IgD-negative memory B cell (primary cell): ENCODE measurements at regions not wholly inside any gene's neighbourhood (a gene's known extent, or its start where the extent isn't known, plus 50 kb on each side); places are given as distances from the start of the nearest gene placed in this dataset.

Experiments used
- H3K27ac Mint-ChIP-seq, 3 donors: one replicate each; pipeline ENCODE4 v1.8.0; 2020 to 2022; ENCODE audit warnings: mild to moderate bottlenecking in 3 of 3, mixed read lengths in 3 of 3, moderate library complexity in 1 of 3
- H3K27me3 Mint-ChIP-seq: one replicate; pipeline ENCODE4 v1.8.0; 2021; ENCODE audit warnings: mixed read lengths
- H3K36me3 Mint-ChIP-seq: one replicate; pipeline ENCODE4 v1.8.0; 2020; ENCODE audit warnings: mild to moderate bottlenecking, mixed read lengths
- H3K4me1 Mint-ChIP-seq, 3 donors: one replicate each; pipeline ENCODE4 v1.8.0; 2020 to 2022; ENCODE audit warnings: mixed read lengths in 3 of 3, mild to moderate bottlenecking in 1 of 3
- H3K4me3 Mint-ChIP-seq, 4 donors: one replicate each; pipeline ENCODE4 v1.8.0; 2020 to 2022; ENCODE audit warnings: mild to moderate bottlenecking in 4 of 4, mixed read lengths in 4 of 4, moderate library complexity in 3 of 4
- H3K9me3 Mint-ChIP-seq, 3 donors: one replicate each; pipeline ENCODE4 v1.8.0; 2020 to 2021; ENCODE audit warnings: mixed read lengths in 3 of 3, mild to moderate bottlenecking in 1 of 3

GRCh38 chr7:84297616-84298015 is 103.0 kb upstream of the SEMA3A start:
- Mint-ChIP-seq H3K9me3 (peaks cover 0 to 2% (median 0%) of the 10 kb centered on the region in 3 donors), H3K27ac (no peak overlapping the region), H3K4me1 (no peaks in the 10 kb centered on the region), H3K36me3 (peaks cover 1% of the 10 kb centered on the region), H3K4me3 (no peak overlapping the region), H3K27me3 (no peaks in the 10 kb centered on the region)

GRCh38 chr7:84294847-84295455 is 100.4 kb upstream of the SEMA3A start:
- H3K4me3 Mint-ChIP-seq = no peak overlapping the region

GRCh38 chr7:84294391-84294790 is 99.8 kb upstream of the SEMA3A start:
- Mint-ChIP-seq H3K9me3 (no peaks in the 10 kb centered on the region), H3K4me3 (no peak overlapping the region), H3K36me3 (peaks cover 1% of the 10 kb centered on the region), H3K27me3 (no peaks in the 10 kb centered on the region), H3K4me1 (no peaks in the 10 kb centered on the region), H3K27ac (no peak overlapping the region)

More at GRCh38 chr7:84294847-84295455, 100.4 kb upstream of the SEMA3A start:
- Mint-ChIP-seq H3K36me3 (peaks cover 1% of the 10 kb centered on the region), H3K27me3 (no peaks in the 10 kb centered on the region), H3K9me3 (no peaks in the 10 kb centered on the region), H3K27ac (no peak overlapping the region), H3K4me1 (no peaks in the 10 kb centered on the region)

GRCh38 chr7:84291756-84292155 is 97.2 kb upstream of the SEMA3A start:
- H3K9me3 Mint-ChIP-seq = no peaks in the 10 kb centered on the region
- no peak overlapping the region for H3K27ac Mint-ChIP-seq
- H3K4me3 Mint-ChIP-seq = no peak overlapping the region
- H3K27me3 Mint-ChIP-seq = no peaks in the 10 kb centered on the region
- H3K36me3 Mint-ChIP-seq = no peaks in the 10 kb centered on the region
- H3K4me1 Mint-ChIP-seq = no peaks in the 10 kb centered on the region

- H3K27ac Mint-ChIP-seq = no peak overlapping the region
Observed at GRCh38 chr7:84283798-84284197, 89.2 kb upstream of the SEMA3A start.

GRCh38 chr7:84281518-84281917 is 86.9 kb upstream of the SEMA3A start:
- H3K4me3 Mint-ChIP-seq = no peak overlapping the region
- no peaks in the 10 kb centered on the region for H3K36me3 Mint-ChIP-seq
- H3K4me1 Mint-ChIP-seq = no peaks in the 10 kb centered on the region
- H3K9me3 Mint-ChIP-seq = peaks cover 0 to 2% (median 0%) of the 10 kb centered on the region in 3 donors
- H3K27me3 Mint-ChIP-seq = no peaks in the 10 kb centered on the region
- H3K27ac Mint-ChIP-seq = no peak overlapping the region

More at GRCh38 chr7:84283798-84284197, 89.2 kb upstream of the SEMA3A start:
- Mint-ChIP-seq H3K4me3 (no peak overlapping the region), H3K4me1 (no peaks in the 10 kb centered on the region), H3K36me3 (no peaks in the 10 kb centered on the region), H3K27me3 (no peaks in the 10 kb centered on the region), H3K9me3 (peaks cover 0 to 2% (median 0%) of the 10 kb centered on the region in 3 donors)

GRCh38 chr7:84277628-84278224 is 83.1 kb upstream of the SEMA3A start:
- Mint-ChIP-seq H3K4me1 (no peaks in the 10 kb centered on the region), H3K9me3 (peaks cover 0 to 2% (median 0%) of the 10 kb centered on the region in 3 donors)

GRCh38 chr7:84274029-84274638 is 79.5 kb upstream of the SEMA3A start:
- Mint-ChIP-seq H3K27me3 (no peaks in the 10 kb centered on the region), H3K4me1 (no peaks in the 10 kb centered on the region), H3K36me3 (no peaks in the 10 kb centered on the region), H3K4me3 (no peak overlapping the region), H3K27ac (no peak overlapping the region), H3K9me3 (no peaks in the 10 kb centered on the region)

More at GRCh38 chr7:84277628-84278224, 83.1 kb upstream of the SEMA3A start:
- no peaks in the 10 kb centered on the region for H3K27me3 Mint-ChIP-seq
- H3K36me3 Mint-ChIP-seq = no peaks in the 10 kb centered on the region
- no peak overlapping the region for H3K4me3 Mint-ChIP-seq
- no peak overlapping the region for H3K27ac Mint-ChIP-seq

- H3K9me3 Mint-ChIP-seq = peaks cover 0 to 1% (median 0%) of the 10 kb centered on the region in 3 donors
- no peaks in the 10 kb centered on the region for H3K4me1 Mint-ChIP-seq
Observed at GRCh38 chr7:84271543-84271942, 77.0 kb upstream of the SEMA3A start.

GRCh38 chr7:84264396-84264795 is 69.8 kb upstream of the SEMA3A start:
- H3K4me3 Mint-ChIP-seq = no peak overlapping the region
- no peaks in the 10 kb centered on the region for H3K4me1 Mint-ChIP-seq
- H3K27me3 Mint-ChIP-seq = no peaks in the 10 kb centered on the region
- H3K27ac Mint-ChIP-seq = no peak overlapping the region
- H3K9me3 Mint-ChIP-seq = peaks cover 0 to 1% (median 0%) of the 10 kb centered on the region in 3 donors
- no peaks in the 10 kb centered on the region for H3K36me3 Mint-ChIP-seq

More at GRCh38 chr7:84271543-84271942, 77.0 kb upstream of the SEMA3A start:
- H3K4me3 Mint-ChIP-seq = no peak overlapping the region
- no peaks in the 10 kb centered on the region for H3K36me3 Mint-ChIP-seq
- H3K27ac Mint-ChIP-seq = no peak overlapping the region
- H3K27me3 Mint-ChIP-seq = no peaks in the 10 kb centered on the region

- H3K36me3 Mint-ChIP-seq = no peaks in the 10 kb centered on the region
- peaks cover 0 to 1% (median 0%) of the 10 kb centered on the region in 3 donors for H3K9me3 Mint-ChIP-seq
- H3K4me3 Mint-ChIP-seq = no peak overlapping the region
- H3K4me1 Mint-ChIP-seq = no peaks in the 10 kb centered on the region
- no peak overlapping the region for H3K27ac Mint-ChIP-seq
- no peaks in the 10 kb centered on the region for H3K27me3 Mint-ChIP-seq
Observed at GRCh38 chr7:84263106-84263505, 68.5 kb upstream of the SEMA3A start.

GRCh38 chr7:84261509-84261908 is 66.9 kb upstream of the SEMA3A start:
- Mint-ChIP-seq H3K4me1 (no peaks in the 10 kb centered on the region), H3K36me3 (no peaks in the 10 kb centered on the region), H3K27ac (no peak overlapping the region), H3K4me3 (no peak overlapping the region), H3K27me3 (no peaks in the 10 kb centered on the region), H3K9me3 (no peaks in the 10 kb centered on the region)

- H3K27me3 Mint-ChIP-seq = no peaks in the 10 kb centered on the region
- H3K27ac Mint-ChIP-seq = no peak overlapping the region
- no peaks in the 10 kb centered on the region for H3K4me1 Mint-ChIP-seq
- no peaks in the 10 kb centered on the region for H3K36me3 Mint-ChIP-seq
- peaks cover 0 to 6% (median 2%) of the 10 kb centered on the region in 3 donors for H3K9me3 Mint-ChIP-seq
- no peak overlapping the region for H3K4me3 Mint-ChIP-seq
Observed at GRCh38 chr7:84258628-84259027, 64.0 kb upstream of the SEMA3A start.

GRCh38 chr7:84256571-84256971 is 62.0 kb upstream of the SEMA3A start:
- H3K27me3 Mint-ChIP-seq = no peaks in the 10 kb centered on the region
- H3K27ac Mint-ChIP-seq = no peak overlapping the region
- H3K36me3 Mint-ChIP-seq = no peaks in the 10 kb centered on the region
- H3K4me1 Mint-ChIP-seq = no peaks in the 10 kb centered on the region
- no peak overlapping the region for H3K4me3 Mint-ChIP-seq
- peaks cover 0 to 6% (median 2%) of the 10 kb centered on the region in 3 donors for H3K9me3 Mint-ChIP-seq

- Mint-ChIP-seq H3K4me3 (no peak overlapping the region), H3K4me1 (no peaks in the 10 kb centered on the region), H3K9me3 (peaks cover 0 to 6% (median 2%) of the 10 kb centered on the region in 3 donors), H3K27ac (no peak overlapping the region), H3K36me3 (no peaks in the 10 kb centered on the region), H3K27me3 (no peaks in the 10 kb centered on the region)
Observed at GRCh38 chr7:84251277-84251781, 56.7 kb upstream of the SEMA3A start.
